Ovary (tissue), 3 donors: ENCODE measurements at regions not wholly inside any gene's neighbourhood (a gene's known extent, or its start where the extent isn't known, plus 50 kb on each side); places are given as distances from the start of the nearest gene placed in this dataset.

ENCODE experiments used
- POLR2A ChIP-seq: fragments of 450-650 bp; IDR thresholded peaks from one replicate; pipeline ENCODE4 v1.6.1; 2017; ENCODE audit warnings: antibody characterized with exemption, mild to moderate bottlenecking, moderate library complexity
- TF ChIP-seq, protein P1 (sequence below), 3 donors: fragments of 450-650 bp in 2 of 3; fragments of 200-600 bp in 1 of 3; IDR thresholded peaks; one replicate each; pipeline versions ENCODE4 v1.5.1 to v1.8.0; 2016 to 2022; ENCODE audit warnings: antibody characterized with exemption in 3 of 3, mild to moderate bottlenecking in 1 of 3
- donor health status: DM: no; HTN: no; CAD: no.

DNA sequence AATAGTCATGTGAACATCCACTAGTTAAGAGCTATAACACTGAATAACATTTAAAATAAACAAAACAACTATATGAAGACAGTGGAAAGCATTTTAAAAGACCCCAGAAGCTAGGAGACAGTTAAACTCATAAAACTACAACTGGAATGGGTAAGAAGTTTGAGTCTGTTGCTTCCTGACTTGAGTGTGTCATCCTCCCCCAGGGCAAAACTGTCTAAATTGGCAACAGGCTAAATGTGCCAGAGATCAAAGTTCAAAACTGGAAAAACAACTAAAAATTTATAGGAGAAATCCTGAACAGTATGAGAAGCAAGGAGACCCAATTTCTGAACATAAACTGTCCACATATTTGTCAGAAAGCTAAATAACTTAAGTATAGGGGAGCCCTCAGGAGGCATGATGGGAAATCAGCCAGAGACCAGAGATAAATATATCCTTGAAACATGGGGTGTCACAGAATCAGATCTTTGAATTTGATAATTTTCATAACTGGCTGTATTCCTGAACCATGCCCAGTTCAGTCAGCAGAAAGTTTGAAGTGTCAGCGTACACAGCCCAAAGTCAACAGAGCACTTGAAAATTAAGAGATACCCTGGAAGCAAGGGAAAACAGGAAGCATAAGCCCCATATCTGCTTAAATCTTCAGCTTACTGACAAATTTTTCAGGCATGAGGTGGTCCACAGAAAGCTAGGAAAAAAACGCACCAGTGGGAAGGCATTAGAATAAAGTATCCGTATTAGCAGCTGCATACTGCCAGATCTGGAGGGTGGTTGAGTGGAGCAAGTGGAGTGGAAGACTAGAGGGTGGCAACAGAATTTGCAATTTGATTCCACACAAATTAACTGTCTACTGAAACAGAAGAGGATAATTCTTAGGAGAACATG, 516.1 kb upstream of the MAN1A1 start:
- TF ChIP-seq, protein P1, sequence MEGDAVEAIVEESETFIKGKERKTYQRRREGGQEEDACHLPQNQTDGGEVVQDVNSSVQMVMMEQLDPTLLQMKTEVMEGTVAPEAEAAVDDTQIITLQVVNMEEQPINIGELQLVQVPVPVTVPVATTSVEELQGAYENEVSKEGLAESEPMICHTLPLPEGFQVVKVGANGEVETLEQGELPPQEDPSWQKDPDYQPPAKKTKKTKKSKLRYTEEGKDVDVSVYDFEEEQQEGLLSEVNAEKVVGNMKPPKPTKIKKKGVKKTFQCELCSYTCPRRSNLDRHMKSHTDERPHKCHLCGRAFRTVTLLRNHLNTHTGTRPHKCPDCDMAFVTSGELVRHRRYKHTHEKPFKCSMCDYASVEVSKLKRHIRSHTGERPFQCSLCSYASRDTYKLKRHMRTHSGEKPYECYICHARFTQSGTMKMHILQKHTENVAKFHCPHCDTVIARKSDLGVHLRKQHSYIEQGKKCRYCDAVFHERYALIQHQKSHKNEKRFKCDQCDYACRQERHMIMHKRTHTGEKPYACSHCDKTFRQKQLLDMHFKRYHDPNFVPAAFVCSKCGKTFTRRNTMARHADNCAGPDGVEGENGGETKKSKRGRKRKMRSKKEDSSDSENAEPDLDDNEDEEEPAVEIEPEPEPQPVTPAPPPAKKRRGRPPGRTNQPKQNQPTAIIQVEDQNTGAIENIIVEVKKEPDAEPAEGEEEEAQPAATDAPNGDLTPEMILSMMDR (IDR thresholded peaks at IDR 0.05) = no peak
- no peak for TF ChIP-seq POLR2A
